ENCODE measurements at regions not wholly inside any gene's neighbourhood (a gene's known extent, or its start where the extent isn't known, plus 50 kb on each side); places are given as distances from the start of the nearest gene placed in this dataset.

DNA sequence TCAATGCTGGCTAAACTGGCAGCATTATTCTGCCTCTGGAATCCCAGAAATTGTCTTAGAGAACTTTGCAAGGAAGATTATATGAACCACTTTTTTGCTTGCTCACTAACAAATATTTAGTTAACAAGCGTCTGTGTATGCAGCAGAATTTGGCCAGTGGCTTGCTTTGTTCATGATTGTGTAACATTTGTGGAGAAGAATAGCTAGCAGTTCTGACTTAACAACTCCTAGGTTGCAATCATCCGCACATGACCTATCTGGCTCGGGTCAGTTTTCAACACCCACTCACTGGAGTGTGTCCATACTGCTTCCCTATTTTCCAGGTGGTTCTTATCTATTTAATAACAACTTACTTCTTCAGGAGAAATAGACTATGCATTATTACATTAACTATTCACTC is 98.5 kb downstream of the SNX18 start:
- Histone ChIP-seq H3K27ac (ENCODE audit: low read depth, low read length) (no peak overlapping the region), H3K9me3 (ENCODE audit: control insufficient read depth in 5 of 5, low read length in 5 of 5) (no peaks in the 10 kb centered on the region), H3K9ac (ENCODE audit: low read length in 5 of 5) (no peak overlapping the region), H3K4me1 (ENCODE audit: control insufficient read depth in 5 of 5, insufficient read depth in 5 of 5, low read length in 5 of 5) (peaks cover 0 to 21% (median 16%) of the 10 kb centered on the region in 5 donors), H3K4me3 (ENCODE audit: low read depth in 1 of 5, low read length in 5 of 5) (no peak overlapping the region), H3K36me3 (ENCODE audit: control insufficient read depth in 5 of 5, insufficient read depth in 5 of 5, low read length in 5 of 5) (no peaks in the 10 kb centered on the region), H3K27me3 (ENCODE audit: control insufficient read depth in 5 of 5, insufficient read depth in 4 of 5, low read length in 5 of 5) (no peaks in the 10 kb centered on the region)

DNA sequence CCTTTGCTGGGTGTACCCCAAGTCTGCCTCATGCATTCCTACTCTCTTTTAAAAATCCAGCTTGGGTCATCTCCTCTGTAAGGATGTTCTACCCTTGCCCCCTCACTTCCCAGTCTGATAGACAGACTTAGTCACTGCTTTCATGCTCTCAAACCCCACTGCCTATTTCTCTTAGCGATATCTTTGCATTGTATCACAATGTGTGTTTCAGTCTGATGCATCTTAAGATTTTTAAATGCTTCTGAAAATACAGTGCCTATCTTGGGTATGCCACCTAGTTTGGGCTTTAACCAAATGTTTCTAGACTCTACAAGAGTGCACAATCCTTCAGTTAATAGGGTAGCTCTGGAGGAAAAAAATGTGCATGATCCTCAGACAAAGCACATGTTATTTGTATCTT is 97.8 kb downstream of the SNX18 start:
- no peaks in the 10 kb centered on the region for H3K36me3 ChIP-seq (ENCODE audit: control insufficient read depth in 5 of 5, insufficient read depth in 5 of 5, low read length in 5 of 5)
- H3K27ac ChIP-seq (ENCODE audit: low read depth, low read length), result no peak overlapping the region
- no peak overlapping the region for H3K4me3 ChIP-seq (ENCODE audit: low read depth in 1 of 5, low read length in 5 of 5)
- H3K9ac ChIP-seq (ENCODE audit: low read length in 5 of 5), result no peak overlapping the region
- H3K27me3 ChIP-seq (ENCODE audit: control insufficient read depth in 5 of 5, insufficient read depth in 4 of 5, low read length in 5 of 5), result no peaks in the 10 kb centered on the region
- H3K9me3 ChIP-seq (ENCODE audit: control insufficient read depth in 5 of 5, low read length in 5 of 5), result no peaks in the 10 kb centered on the region
- H3K4me1 ChIP-seq (ENCODE audit: control insufficient read depth in 5 of 5, insufficient read depth in 5 of 5, low read length in 5 of 5), result peaks cover 0 to 19% (median 13%) of the 10 kb centered on the region in 5 donors

DNA sequence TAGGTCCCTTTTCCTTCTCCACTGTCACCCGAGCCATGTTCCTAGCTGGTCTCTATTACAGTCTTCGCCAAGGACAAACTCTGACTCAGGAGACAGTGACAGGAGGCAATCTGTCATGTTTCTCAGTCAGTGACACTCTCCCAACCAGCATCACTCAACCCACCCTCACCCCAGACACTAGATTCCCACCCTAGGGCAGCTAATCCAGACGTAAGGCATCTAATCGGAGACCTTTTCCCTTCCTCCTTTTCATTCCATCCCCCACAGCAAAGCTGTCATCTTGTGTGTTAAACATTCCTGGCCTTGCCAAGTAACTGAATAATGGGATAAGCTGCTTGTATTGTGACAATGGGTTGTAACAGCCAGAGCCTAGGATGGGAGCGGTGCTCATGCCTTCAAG is 95.2 kb downstream of the SNX18 start:
- H3K27me3 ChIP-seq (ENCODE audit: control insufficient read depth in 5 of 5, insufficient read depth in 4 of 5, low read length in 5 of 5), result no peaks in the 10 kb centered on the region
- H3K9me3 ChIP-seq (ENCODE audit: control insufficient read depth in 5 of 5, low read length in 5 of 5), result no peaks in the 10 kb centered on the region
- no peaks in the 10 kb centered on the region for H3K36me3 ChIP-seq (ENCODE audit: control insufficient read depth in 5 of 5, insufficient read depth in 5 of 5, low read length in 5 of 5)

DNA sequence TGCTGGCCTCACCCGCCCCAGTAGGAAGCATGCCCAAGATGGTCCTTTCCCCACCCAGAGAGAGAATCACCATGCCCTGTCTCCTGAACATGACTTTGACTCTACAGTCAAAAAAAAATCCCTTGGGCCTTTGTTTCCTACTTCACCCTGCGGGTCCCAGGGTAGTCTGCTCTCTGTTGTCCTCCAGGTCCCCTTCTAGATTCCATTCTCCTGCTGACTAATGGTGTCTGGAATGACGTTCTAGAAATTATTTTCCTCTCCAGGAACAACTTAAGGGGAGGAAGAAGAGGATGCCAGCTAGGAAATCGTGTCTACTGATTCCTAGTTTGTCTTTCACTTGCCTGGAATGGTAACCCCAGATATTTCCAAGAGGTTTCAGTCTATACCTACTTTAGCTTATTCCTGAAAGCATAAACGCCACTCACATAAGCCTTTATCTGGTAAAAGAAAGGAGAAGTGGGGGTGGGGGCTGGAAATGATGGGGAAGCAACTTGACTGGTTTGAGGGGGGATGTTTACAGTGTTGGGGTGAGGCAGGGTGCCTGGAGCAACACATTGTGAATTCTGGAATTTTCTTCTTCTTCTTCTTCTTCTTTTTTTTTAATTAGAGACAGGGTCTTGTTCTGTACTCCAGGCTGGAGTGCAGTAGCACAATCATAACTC is 93.9 kb downstream of the SNX18 start:
- no peak overlapping the region for H3K9ac ChIP-seq (ENCODE audit: low read length in 5 of 5)
- H3K27ac ChIP-seq (ENCODE audit: low read depth, low read length), result no peak overlapping the region
- H3K4me1 ChIP-seq (ENCODE audit: control insufficient read depth in 5 of 5, insufficient read depth in 5 of 5, low read length in 5 of 5), result peaks cover 0 to 20% (median 14%) of the 10 kb centered on the region in 5 donors
- no peaks in the 10 kb centered on the region for H3K27me3 ChIP-seq (ENCODE audit: control insufficient read depth in 5 of 5, insufficient read depth in 4 of 5, low read length in 5 of 5)
- H3K9me3 ChIP-seq (ENCODE audit: control insufficient read depth in 5 of 5, low read length in 5 of 5), result no peaks in the 10 kb centered on the region
- H3K4me3 ChIP-seq (ENCODE audit: low read depth in 1 of 5, low read length in 5 of 5), result no peak overlapping the region
- H3K36me3 ChIP-seq (ENCODE audit: control insufficient read depth in 5 of 5, insufficient read depth in 5 of 5, low read length in 5 of 5), result no peaks in the 10 kb centered on the region

More for the DNA sequence above, 95.2 kb downstream of the SNX18 start:
- H3K4me3 ChIP-seq (ENCODE audit: low read depth in 1 of 5, low read length in 5 of 5), result no peak overlapping the region
- peaks cover 0 to 20% (median 14%) of the 10 kb centered on the region in 5 donors for H3K4me1 ChIP-seq (ENCODE audit: control insufficient read depth in 5 of 5, insufficient read depth in 5 of 5, low read length in 5 of 5)
- no peak overlapping the region for H3K27ac ChIP-seq (ENCODE audit: low read depth, low read length)
- H3K9ac ChIP-seq (ENCODE audit: low read length in 5 of 5), result no peak overlapping the region

- Histone ChIP-seq H3K4me3 (ENCODE audit: low read depth in 1 of 5, low read length in 5 of 5) (no peak overlapping the region), H3K27me3 (ENCODE audit: control insufficient read depth in 5 of 5, insufficient read depth in 4 of 5, low read length in 5 of 5) (no peaks in the 10 kb centered on the region), H3K9me3 (ENCODE audit: control insufficient read depth in 5 of 5, low read length in 5 of 5) (no peaks in the 10 kb centered on the region), H3K36me3 (ENCODE audit: control insufficient read depth in 5 of 5, insufficient read depth in 5 of 5, low read length in 5 of 5) (no peaks in the 10 kb centered on the region), H3K9ac (ENCODE audit: low read length in 5 of 5) (no peak overlapping the region), H3K27ac (ENCODE audit: low read depth, low read length) (no peak overlapping the region), H3K4me1 (ENCODE audit: control insufficient read depth in 5 of 5, insufficient read depth in 5 of 5, low read length in 5 of 5) (peaks cover 0 to 15% (median 4%) of the 10 kb centered on the region in 5 donors)
Measured at GRCh38 chr5:54610197-54610944, 92.8 kb downstream of the SNX18 start.

- Histone ChIP-seq H3K27ac (ENCODE audit: low read depth, low read length) (no peak overlapping the region), H3K4me3 (ENCODE audit: low read depth in 1 of 5, low read length in 5 of 5) (no peak overlapping the region)
Measured at GRCh38 chr5:54608423-54609085, 91.0 kb downstream of the SNX18 start.

GRCh38 chr5:54607006-54607405 is 89.4 kb downstream of the SNX18 start:
- H3K27me3 ChIP-seq (ENCODE audit: control insufficient read depth in 5 of 5, insufficient read depth in 4 of 5, low read length in 5 of 5), result no peaks in the 10 kb centered on the region
- no peaks in the 10 kb centered on the region for H3K9me3 ChIP-seq (ENCODE audit: control insufficient read depth in 5 of 5, low read length in 5 of 5)
- H3K36me3 ChIP-seq (ENCODE audit: control insufficient read depth in 5 of 5, insufficient read depth in 5 of 5, low read length in 5 of 5), result no peaks in the 10 kb centered on the region
- no peak overlapping the region for H3K27ac ChIP-seq (ENCODE audit: low read depth, low read length)
- no peak overlapping the region for H3K9ac ChIP-seq (ENCODE audit: low read length in 5 of 5)
- peaks cover 0 to 28% (median 19%) of the 10 kb centered on the region in 5 donors for H3K4me1 ChIP-seq (ENCODE audit: control insufficient read depth in 5 of 5, insufficient read depth in 5 of 5, low read length in 5 of 5)
- no peak overlapping the region for H3K4me3 ChIP-seq (ENCODE audit: low read depth in 1 of 5, low read length in 5 of 5)

More at GRCh38 chr5:54608423-54609085, 91.0 kb downstream of the SNX18 start:
- no peaks in the 10 kb centered on the region for H3K27me3 ChIP-seq (ENCODE audit: control insufficient read depth in 5 of 5, insufficient read depth in 4 of 5, low read length in 5 of 5)
- peaks cover 0 to 17% (median 6%) of the 10 kb centered on the region in 5 donors for H3K4me1 ChIP-seq (ENCODE audit: control insufficient read depth in 5 of 5, insufficient read depth in 5 of 5, low read length in 5 of 5)
- no peak overlapping the region for H3K9ac ChIP-seq (ENCODE audit: low read length in 5 of 5)
- H3K36me3 ChIP-seq (ENCODE audit: control insufficient read depth in 5 of 5, insufficient read depth in 5 of 5, low read length in 5 of 5), result no peaks in the 10 kb centered on the region
- H3K9me3 ChIP-seq (ENCODE audit: control insufficient read depth in 5 of 5, low read length in 5 of 5), result no peaks in the 10 kb centered on the region

- H3K27ac ChIP-seq (ENCODE audit: low read depth, low read length), result peak overlapping the region; percentile 72
- peaks cover 0 to 3% (median 0%) of the 10 kb centered on the region in 5 donors for H3K9me3 ChIP-seq (ENCODE audit: control insufficient read depth in 5 of 5, low read length in 5 of 5)
- no peak overlapping the region for H3K4me3 ChIP-seq (ENCODE audit: low read depth in 1 of 5, low read length in 5 of 5)
- H3K36me3 ChIP-seq (ENCODE audit: control insufficient read depth in 5 of 5, insufficient read depth in 5 of 5, low read length in 5 of 5), result no peaks in the 10 kb centered on the region
- H3K4me1 ChIP-seq (ENCODE audit: control insufficient read depth in 5 of 5, insufficient read depth in 5 of 5, low read length in 5 of 5), result peaks cover 0 to 22% (median 19%) of the 10 kb centered on the region in 5 donors
- H3K9ac ChIP-seq (ENCODE audit: low read length in 5 of 5), result no peak overlapping the region
- no peaks in the 10 kb centered on the region for H3K27me3 ChIP-seq (ENCODE audit: control insufficient read depth in 5 of 5, insufficient read depth in 4 of 5, low read length in 5 of 5)
Measured at GRCh38 chr5:54603372-54603771, 85.8 kb downstream of the SNX18 start.

GRCh38 chr5:54602475-54602874 is 84.9 kb downstream of the SNX18 start:
- Histone ChIP-seq H3K36me3 (ENCODE audit: control insufficient read depth in 5 of 5, insufficient read depth in 5 of 5, low read length in 5 of 5) (no peaks in the 10 kb centered on the region), H3K27ac (ENCODE audit: low read depth, low read length) (peak overlapping the region; percentile 72), H3K4me1 (ENCODE audit: control insufficient read depth in 5 of 5, insufficient read depth in 5 of 5, low read length in 5 of 5) (peaks cover 0 to 22% (median 19%) of the 10 kb centered on the region in 5 donors), H3K27me3 (ENCODE audit: control insufficient read depth in 5 of 5, insufficient read depth in 4 of 5, low read length in 5 of 5) (no peaks in the 10 kb centered on the region), H3K9ac (ENCODE audit: low read length in 5 of 5) (no peak overlapping the region), H3K9me3 (ENCODE audit: control insufficient read depth in 5 of 5, low read length in 5 of 5) (peaks cover 0 to 4% (median 0%) of the 10 kb centered on the region in 5 donors), H3K4me3 (ENCODE audit: low read depth in 1 of 5, low read length in 5 of 5) (no peak overlapping the region)
